Prostate gland (tissue), 2 donors: ENCODE measurements at regions not wholly inside any gene's neighbourhood (a gene's known extent, or its start where the extent isn't known, plus 50 kb on each side); places are given as distances from the start of the nearest gene placed in this dataset.

ENCODE experiments used
- DNase-seq: peaks from one replicate; pipeline ENCODE4 v3.0.0-alpha.2; 2019; ENCODE audit warnings: low spot score
- H3K27ac ChIP-seq, 2 donors: fragments of 200-600 bp; sonication (generic); 2 replicates each; pipeline ENCODE4 v1.5.1; 2017 to 2019
- H3K27me3 ChIP-seq: fragments of 200-600 bp; sonication (generic); replicated peaks from 2 replicates; pipeline ENCODE4 v1.5.1; 2019; ENCODE audit not compliant: insufficient read depth
- H3K36me3 ChIP-seq, 2 donors: fragments of 200-600 bp; sonication (generic); 1 replicate in 1 of 2; 2 replicates in 1 of 2; pipeline versions ENCODE4 v1.5.1 to v1.8.1; 2017 to 2019
- H3K4me1 ChIP-seq: fragments of 200-600 bp; sonication (generic); replicated peaks from 2 replicates; pipeline ENCODE4 v1.5.1; 2019
- H3K4me3 ChIP-seq, 2 donors: fragments of 200-600 bp; sonication (generic); 2 replicates each; pipeline ENCODE4 v1.5.1; 2017 to 2019
- H3K9me3 ChIP-seq: fragments of 200-600 bp; sonication (generic); 2 replicates; pipeline ENCODE4 v1.5.1; 2017
- CTCF ChIP-seq, 4 experiments: fragments of 200-600 bp in 2 of 4; fragments of 450-650 bp in 2 of 4; sonication (generic) in 2 of 4; IDR thresholded peaks; 1 replicate in 3 of 4; 2 replicates in 1 of 4; pipeline ENCODE4 v1.5.1; 2016 to 2019; ENCODE audit warnings: antibody characterized with exemption in 4 of 4, mild to moderate bottlenecking in 2 of 4, moderate library complexity in 2 of 4
- POLR2A ChIP-seq: fragments of 450-650 bp; IDR thresholded peaks from one replicate; pipeline ENCODE4 v1.6.1; 2016; ENCODE audit warnings: antibody characterized with exemption, mild to moderate bottlenecking
- POLR2AphosphoS5 ChIP-seq: sonication (generic); formaldehyde crosslinking; IDR thresholded peaks from one replicate; pipeline ENCODE4 v1.6.1; 2017; ENCODE audit warnings: antibody characterized with exemption
- WGBS: methylation state at CpG from one replicate; pipeline ENCODE4 v1.1.5; 2018; 5-methylcytosine and 5-hydroxymethylcytosine counted together
- intact Hi-C: fragments of 100-400 bp; cut with DNase I; formaldehyde crosslinking; loops from one replicate; pipeline ENCODE4 v1.14.2; 2022

- WGBS, result 44% methylated on average over 1 of the region's 1 CpG
- TF ChIP-seq POLR2AphosphoS5, result no peak
- TF ChIP-seq CTCF (IDR thresholded peaks at IDR 0.05), result no peak
- no peak for TF ChIP-seq POLR2A
- H3K9me3 ChIP-seq, result no peaks in the 10 kb centered on the region
- no peak overlapping the region for H3K4me3 ChIP-seq
- intact Hi-C loops, result no loop called here
- H3K27me3 ChIP-seq, result no peaks in the 10 kb centered on the region
- DNase-seq, result no peak
- H3K36me3 ChIP-seq, result no peaks in the 10 kb centered on the region
- H3K27ac ChIP-seq, result no peak overlapping the region
- no peaks in the 10 kb centered on the region for H3K4me1 ChIP-seq
Measured at GRCh38 chr18:76195601-76196000, 299.4 kb downstream of the ZNF516 start.

GRCh38 chr18:76188097-76188496 is 306.9 kb downstream of the ZNF516 start:
- Histone ChIP-seq H3K9me3 (no peaks in the 10 kb centered on the region), H3K27ac (no peak overlapping the region), H3K4me3 (no peak overlapping the region), H3K27me3 (no peaks in the 10 kb centered on the region), H3K36me3 (no peaks in the 10 kb centered on the region), H3K4me1 (no peaks in the 10 kb centered on the region)
- no peak for TF ChIP-seq CTCF (IDR thresholded peaks at IDR 0.05)
- TF ChIP-seq POLR2AphosphoS5, result no peak
- no peak for TF ChIP-seq POLR2A
- WGBS, result 35% methylated on average over 1 of the region's 1 CpG
- no peak for DNase-seq
- intact Hi-C loops, result no loop called here

GRCh38 chr18:76179257-76179656 is 315.8 kb downstream of the ZNF516 start:
- Histone ChIP-seq H3K27ac (no peak overlapping the region), H3K4me3 (no peak overlapping the region), H3K36me3 (no peaks in the 10 kb centered on the region), H3K4me1 (no peaks in the 10 kb centered on the region), H3K9me3 (no peaks in the 10 kb centered on the region), H3K27me3 (no peaks in the 10 kb centered on the region)
- WGBS, result 68% methylated on average over 2 of the region's 2 CpGs
- no peak for DNase-seq
- TF ChIP-seq POLR2AphosphoS5 (no peak), POLR2A (no peak), CTCF (IDR thresholded peaks at IDR 0.05) (no peak)
- intact Hi-C loops, result no loop called here

GRCh38 chr18:76177160-76177559 is 317.9 kb downstream of the ZNF516 start:
- Histone ChIP-seq H3K4me1 (no peaks in the 10 kb centered on the region), H3K9me3 (no peaks in the 10 kb centered on the region), H3K27ac (no peak overlapping the region), H3K36me3 (no peaks in the 10 kb centered on the region), H3K27me3 (no peaks in the 10 kb centered on the region), H3K4me3 (no peak overlapping the region)
- no peak for TF ChIP-seq POLR2A
- no peak for TF ChIP-seq POLR2AphosphoS5
- TF ChIP-seq CTCF (IDR thresholded peaks at IDR 0.05), result no peak
- WGBS, result 91% methylated on average over 1 of the region's 1 CpG
- intact Hi-C loops, result no loop called here
- no peak for DNase-seq

GRCh38 chr18:76174451-76174850 is 320.6 kb downstream of the ZNF516 start:
- H3K4me1 ChIP-seq, result no peaks in the 10 kb centered on the region
- H3K4me3 ChIP-seq, result no peak overlapping the region
- 92% methylated on average over 2 of the region's 2 CpGs for WGBS
- H3K27me3 ChIP-seq, result no peaks in the 10 kb centered on the region
- no peak for DNase-seq
- no peak overlapping the region for H3K27ac ChIP-seq
- intact Hi-C loops, result no loop called here
- TF ChIP-seq POLR2A, result no peak
- TF ChIP-seq POLR2AphosphoS5, result no peak
- TF ChIP-seq CTCF (IDR thresholded peaks at IDR 0.05), result no peak
- H3K36me3 ChIP-seq, result no peaks in the 10 kb centered on the region
- H3K9me3 ChIP-seq, result no peaks in the 10 kb centered on the region
